MM.1S (cell line): ENCODE measurements at regions not wholly inside any gene's neighbourhood (a gene's known extent, or its start where the extent isn't known, plus 50 kb on each side); places are given as distances from the start of the nearest gene placed in this dataset.

Experiments used
- CTCF ChIP-seq: fragments of 300-600 bp; sonication (generic); IDR thresholded peaks from 2 replicates; pipeline ENCODE4 v1.5.1; 2016; ENCODE audit warnings: antibody characterized with exemption, low read length, mixed read lengths
- EZH2 ChIP-seq: fragments of 300-600 bp; sonication (generic); optimal IDR thresholded peaks from 2 replicates; pipeline ENCODE3; 2017; ENCODE audit warnings: low read depth, mild to moderate bottlenecking, antibody characterized with exemption, low read length, mixed read lengths

GRCh38 chr4:22323691-22324090 lies 192.2 kb downstream of the ADGRA3 start:
- no peak for TF ChIP-seq CTCF
- no peak for TF ChIP-seq EZH2
